ENCODE measurements at regions not wholly inside any gene's neighbourhood (a gene's known extent, or its start where the extent isn't known, plus 50 kb on each side); places are given as distances from the start of the nearest gene placed in this dataset.

GRCh38 chr2:154603682-154604081 is 94.8 kb upstream of the KCNJ3 start:
- no peak for ATAC-seq
- Mint-ChIP-seq H3K4me3 (no peak overlapping the region), H3K9me3 (no peaks in the 10 kb centered on the region), H3K4me1 (no peaks in the 10 kb centered on the region), H3K36me3 (ENCODE audit: low read depth) (no peaks in the 10 kb centered on the region), H3K27ac (no peak overlapping the region), H3K27me3 (no peaks in the 10 kb centered on the region)
- DNase-seq: no peak

- H3K9me3 Mint-ChIP-seq: no peaks in the 10 kb centered on the region
Measured at GRCh38 chr2:154608438-154608837, 90.1 kb upstream of the KCNJ3 start.

DNA sequence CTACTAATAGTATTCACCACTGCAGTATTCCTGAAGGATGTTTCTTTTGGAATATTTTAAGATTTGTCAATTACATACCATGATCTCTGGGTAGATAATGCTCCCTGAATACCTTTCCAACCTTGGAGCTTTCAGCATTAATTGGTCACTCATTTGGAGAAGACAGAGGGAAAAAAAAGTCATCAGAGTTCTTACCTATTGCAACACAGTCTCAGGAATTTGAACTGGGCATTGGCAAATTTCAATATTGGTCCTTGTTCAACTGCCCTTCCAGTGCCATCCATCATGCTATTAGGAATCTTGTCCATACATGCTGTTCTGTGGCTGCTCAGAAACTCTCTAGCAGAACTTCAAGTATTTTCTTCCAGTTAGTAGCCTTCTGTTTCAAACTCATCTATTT is 83.6 kb upstream of the KCNJ3 start:
- Mint-ChIP-seq H3K36me3 (ENCODE audit: low read depth) (no peaks in the 10 kb centered on the region), H3K4me1 (no peaks in the 10 kb centered on the region), H3K27ac (no peak overlapping the region), H3K4me3 (no peak overlapping the region), H3K27me3 (no peaks in the 10 kb centered on the region), H3K9me3 (no peaks in the 10 kb centered on the region)
- ATAC-seq (no peak), DNase-seq (no peak)

More at GRCh38 chr2:154608438-154608837, 90.1 kb upstream of the KCNJ3 start:
- no peaks in the 10 kb centered on the region for H3K4me1 Mint-ChIP-seq
- H3K27me3 Mint-ChIP-seq: no peaks in the 10 kb centered on the region
- H3K27ac Mint-ChIP-seq: no peak overlapping the region
- H3K4me3 Mint-ChIP-seq: no peak overlapping the region
- DNase-seq: no peak
- no peaks in the 10 kb centered on the region for H3K36me3 Mint-ChIP-seq (ENCODE audit: low read depth)
- ATAC-seq: no peak

GRCh38 chr2:154616659-154617058 is 81.8 kb upstream of the KCNJ3 start:
- no peaks in the 10 kb centered on the region for H3K4me1 Mint-ChIP-seq
- no peaks in the 10 kb centered on the region for H3K27me3 Mint-ChIP-seq
- DNase-seq (no peak), ATAC-seq (no peak)
- no peak overlapping the region for H3K4me3 Mint-ChIP-seq
- no peaks in the 10 kb centered on the region for H3K9me3 Mint-ChIP-seq
- H3K27ac Mint-ChIP-seq: no peak overlapping the region
- H3K36me3 Mint-ChIP-seq (ENCODE audit: low read depth): no peaks in the 10 kb centered on the region

- no peak overlapping the region for H3K4me3 Mint-ChIP-seq
- DNase-seq (no peak), ATAC-seq (no peak)
- no peak overlapping the region for H3K27ac Mint-ChIP-seq
- H3K4me1 Mint-ChIP-seq: no peaks in the 10 kb centered on the region
- no peaks in the 10 kb centered on the region for H3K9me3 Mint-ChIP-seq
- H3K27me3 Mint-ChIP-seq: no peaks in the 10 kb centered on the region
- no peaks in the 10 kb centered on the region for H3K36me3 Mint-ChIP-seq (ENCODE audit: low read depth)
Measured at GRCh38 chr2:154620471-154620870, 78.0 kb upstream of the KCNJ3 start.

DNA sequence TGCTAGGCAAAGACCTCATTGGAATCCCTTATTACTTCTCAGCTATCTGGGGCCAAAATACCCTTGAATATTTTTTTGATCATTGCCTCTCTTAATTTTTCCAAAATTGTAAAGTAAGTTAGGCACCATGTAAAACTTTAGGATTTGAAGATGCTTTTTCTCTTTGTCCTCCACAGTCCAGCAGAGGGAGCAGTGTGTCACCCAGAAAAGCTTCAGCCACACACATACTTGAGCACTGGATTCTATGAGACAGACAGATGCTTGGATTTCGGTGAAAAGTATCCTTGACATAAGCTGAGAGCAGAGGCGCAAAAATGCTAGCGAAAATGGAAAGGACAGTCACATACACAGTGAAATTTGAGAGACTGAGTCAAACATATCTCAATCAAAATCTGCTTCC is 74.7 kb upstream of the KCNJ3 start:
- DNase-seq: peak; percentile 2
- no peak overlapping the region for H3K4me3 Mint-ChIP-seq
- no peak for ATAC-seq
- H3K27me3 Mint-ChIP-seq: no peaks in the 10 kb centered on the region
- no peaks in the 10 kb centered on the region for H3K36me3 Mint-ChIP-seq (ENCODE audit: low read depth)
- no peak overlapping the region for H3K27ac Mint-ChIP-seq
- H3K4me1 Mint-ChIP-seq: no peaks in the 10 kb centered on the region
- no peaks in the 10 kb centered on the region for H3K9me3 Mint-ChIP-seq

GRCh38 chr2:154637456-154637855 is 61.0 kb upstream of the KCNJ3 start:
- Mint-ChIP-seq H3K4me3 (no peak overlapping the region), H3K27me3 (no peaks in the 10 kb centered on the region), H3K36me3 (ENCODE audit: low read depth) (no peaks in the 10 kb centered on the region), H3K4me1 (no peaks in the 10 kb centered on the region), H3K9me3 (no peaks in the 10 kb centered on the region), H3K27ac (no peak overlapping the region)
- DNase-seq (no peak), ATAC-seq (no peak)

DNA sequence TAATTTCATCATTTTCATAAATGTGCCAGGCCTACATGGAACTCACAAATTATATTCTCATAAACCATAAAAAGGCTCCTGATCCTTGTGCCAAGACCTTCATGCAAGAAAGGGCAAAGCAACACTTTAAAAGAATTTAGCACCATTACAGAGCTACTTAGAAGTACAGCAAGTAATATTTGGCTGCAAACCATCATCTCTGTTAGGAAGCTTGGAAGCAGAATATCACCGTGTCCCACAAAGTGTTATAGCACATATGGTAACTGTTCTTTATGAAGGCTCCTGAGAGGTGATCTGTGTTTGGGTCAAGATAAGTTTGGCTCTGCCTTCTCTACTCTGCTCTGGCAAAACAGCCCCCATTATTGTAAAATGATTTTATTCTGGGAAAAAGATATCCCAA is 59.7 kb upstream of the KCNJ3 start:
- no peak for ATAC-seq
- Mint-ChIP-seq H3K4me1 (no peaks in the 10 kb centered on the region), H3K9me3 (no peaks in the 10 kb centered on the region), H3K4me3 (no peak overlapping the region), H3K27me3 (no peaks in the 10 kb centered on the region), H3K27ac (no peak overlapping the region), H3K36me3 (ENCODE audit: low read depth) (no peaks in the 10 kb centered on the region)
- no peak for DNase-seq

DNA sequence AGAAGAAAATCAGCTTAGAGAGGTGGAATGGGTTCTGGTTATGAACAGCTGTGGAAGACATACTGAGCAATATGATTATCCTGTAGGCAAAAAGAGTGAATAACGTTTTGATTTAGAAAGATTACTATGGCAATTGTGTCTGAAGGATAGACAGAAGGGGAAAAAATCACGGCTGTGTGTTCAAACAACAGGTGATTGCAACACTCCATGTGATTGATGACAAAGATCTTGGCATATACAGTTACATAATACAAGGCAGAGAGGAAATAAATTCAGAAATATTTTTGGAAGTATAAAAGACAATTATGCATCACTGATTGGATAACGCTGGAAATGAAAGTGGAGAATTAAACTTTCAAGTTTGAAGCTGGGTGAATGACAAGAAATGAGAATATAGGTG is 58.5 kb upstream of the KCNJ3 start:
- no peak for ATAC-seq
- no peaks in the 10 kb centered on the region for H3K4me1 Mint-ChIP-seq

More for the DNA sequence above, 58.5 kb upstream of the KCNJ3 start:
- H3K4me3 Mint-ChIP-seq: no peak overlapping the region
- no peaks in the 10 kb centered on the region for H3K36me3 Mint-ChIP-seq (ENCODE audit: low read depth)
- DNase-seq: no peak
- no peak overlapping the region for H3K27ac Mint-ChIP-seq
- no peaks in the 10 kb centered on the region for H3K27me3 Mint-ChIP-seq
- H3K9me3 Mint-ChIP-seq: no peaks in the 10 kb centered on the region

Data from activated naive CD8-positive, alpha-beta T cell treated with anti-CD3 and anti-CD28 coated beads, Interleukin-2, amount 50 U/mL, for 24 hours (primary cell).